AG09309 (cell line): ENCODE measurements at regions not wholly inside any gene's neighbourhood (a gene's known extent, or its start where the extent isn't known, plus 50 kb on each side); places are given as distances from the start of the nearest gene placed in this dataset.

Source experiments
- DNase-seq: peaks from one replicate; pipeline ENCODE4 v3.0.0-alpha.2; 2010; ENCODE audit warnings: low read depth
- H3K4me3 ChIP-seq: 2 replicates; pipeline ENCODE4 v1.5.1; 2011; ENCODE audit warnings: mild to moderate bottlenecking, low read depth, low read length, moderate library complexity; ENCODE audit not compliant: control insufficient read depth
- CTCF ChIP-seq: IDR thresholded peaks from 2 replicates; pipeline ENCODE4 v1.5.1; 2011; ENCODE audit warnings: mild to moderate bottlenecking, low read depth, low read length, inconsistent platforms; ENCODE audit not compliant: insufficient read depth, control insufficient read depth; ENCODE audit errors: missing control alignments

GRCh38 chr9:103721056-103721455, 373.1 kb upstream of the SMC2 start:
- no peak for DNase-seq
- no peak for TF ChIP-seq CTCF
- H3K4me3 ChIP-seq: no peak overlapping the region

- DNase-seq: no peak
- TF ChIP-seq CTCF: no peak
- H3K4me3 ChIP-seq: no peak overlapping the region
Observed at GRCh38 chr9:103730866-103731265, 363.2 kb upstream of the SMC2 start.

DNA sequence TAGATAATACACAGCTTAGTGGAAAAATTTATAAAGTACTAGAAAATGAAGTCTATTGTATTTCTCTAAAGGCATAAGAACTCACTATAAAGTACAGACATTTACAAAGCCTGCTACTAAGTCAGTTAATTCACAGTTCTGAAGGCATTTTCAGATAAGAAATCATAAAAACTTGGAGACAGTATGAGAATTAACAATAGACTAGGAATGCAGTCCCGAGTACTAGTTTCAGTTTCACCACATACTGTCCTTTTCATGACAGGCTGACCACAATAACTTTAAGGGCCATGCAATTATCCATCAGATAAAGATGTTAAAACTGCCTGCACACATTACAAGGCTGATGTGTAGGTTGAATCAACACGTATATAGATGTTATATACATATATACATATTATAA, 362.6 kb upstream of the SMC2 start:
- no peak overlapping the region for H3K4me3 ChIP-seq
- TF ChIP-seq CTCF: no peak
- DNase-seq: no peak

- no peak overlapping the region for H3K4me3 ChIP-seq
- TF ChIP-seq CTCF: no peak
- DNase-seq: no peak
Observed at GRCh38 chr9:103734471-103734870, 359.6 kb upstream of the SMC2 start.

GRCh38 chr9:103755441-103755840, 338.7 kb upstream of the SMC2 start:
- DNase-seq: no peak
- H3K4me3 ChIP-seq: no peak overlapping the region
- TF ChIP-seq CTCF: no peak

GRCh38 chr9:103755986-103756385, 338.1 kb upstream of the SMC2 start:
- no peak for DNase-seq
- H3K4me3 ChIP-seq: no peak overlapping the region
- no peak for TF ChIP-seq CTCF

- DNase-seq: no peak
- TF ChIP-seq CTCF: no peak
- no peak overlapping the region for H3K4me3 ChIP-seq
Observed at GRCh38 chr9:103757062-103757461, 337.0 kb upstream of the SMC2 start.
